ENCODE measurements at regions not wholly inside any gene's neighbourhood (a gene's known extent, or its start where the extent isn't known, plus 50 kb on each side); places are given as distances from the start of the nearest gene placed in this dataset.

DNA sequence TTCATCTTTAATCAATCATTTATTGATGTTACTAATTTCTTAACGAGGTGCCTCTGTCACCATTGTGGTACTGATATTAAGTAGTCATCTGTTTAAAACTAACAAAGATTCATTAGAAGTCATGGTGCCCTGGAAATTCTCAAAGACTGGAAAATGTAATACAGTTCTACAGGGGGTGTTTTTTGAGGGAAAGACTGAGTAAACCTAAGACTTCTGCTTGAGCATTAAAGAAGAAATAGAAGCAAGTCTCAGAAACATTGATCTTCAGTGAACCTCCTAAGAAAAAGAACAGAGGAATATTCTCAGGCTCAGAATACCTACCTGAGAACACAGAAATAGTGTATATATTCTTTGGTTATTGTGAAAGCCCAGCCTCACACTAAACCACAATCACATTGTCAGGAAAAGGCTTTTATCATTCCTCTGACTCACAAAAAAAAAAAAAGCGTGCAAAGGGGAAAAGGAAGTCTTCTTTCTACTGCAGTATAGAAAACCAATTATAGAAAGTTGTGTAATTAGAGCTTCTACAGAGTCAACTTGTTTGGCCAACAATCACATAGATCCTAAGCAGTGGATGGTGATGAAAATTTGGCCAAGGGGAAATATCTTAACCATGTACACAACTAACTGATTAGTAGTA lies 60.8 kb downstream of the HINT1 start:
- no peak for TF ChIP-seq POLR2A (IDR thresholded peaks at IDR 0.05)
- TF ChIP-seq, protein P1, sequence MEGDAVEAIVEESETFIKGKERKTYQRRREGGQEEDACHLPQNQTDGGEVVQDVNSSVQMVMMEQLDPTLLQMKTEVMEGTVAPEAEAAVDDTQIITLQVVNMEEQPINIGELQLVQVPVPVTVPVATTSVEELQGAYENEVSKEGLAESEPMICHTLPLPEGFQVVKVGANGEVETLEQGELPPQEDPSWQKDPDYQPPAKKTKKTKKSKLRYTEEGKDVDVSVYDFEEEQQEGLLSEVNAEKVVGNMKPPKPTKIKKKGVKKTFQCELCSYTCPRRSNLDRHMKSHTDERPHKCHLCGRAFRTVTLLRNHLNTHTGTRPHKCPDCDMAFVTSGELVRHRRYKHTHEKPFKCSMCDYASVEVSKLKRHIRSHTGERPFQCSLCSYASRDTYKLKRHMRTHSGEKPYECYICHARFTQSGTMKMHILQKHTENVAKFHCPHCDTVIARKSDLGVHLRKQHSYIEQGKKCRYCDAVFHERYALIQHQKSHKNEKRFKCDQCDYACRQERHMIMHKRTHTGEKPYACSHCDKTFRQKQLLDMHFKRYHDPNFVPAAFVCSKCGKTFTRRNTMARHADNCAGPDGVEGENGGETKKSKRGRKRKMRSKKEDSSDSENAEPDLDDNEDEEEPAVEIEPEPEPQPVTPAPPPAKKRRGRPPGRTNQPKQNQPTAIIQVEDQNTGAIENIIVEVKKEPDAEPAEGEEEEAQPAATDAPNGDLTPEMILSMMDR (IDR thresholded peaks at IDR 0.05) = no peak
